ENCODE measurements at regions not wholly inside any gene's neighbourhood (a gene's known extent, or its start where the extent isn't known, plus 50 kb on each side); places are given as distances from the start of the nearest gene placed in this dataset.

DNA sequence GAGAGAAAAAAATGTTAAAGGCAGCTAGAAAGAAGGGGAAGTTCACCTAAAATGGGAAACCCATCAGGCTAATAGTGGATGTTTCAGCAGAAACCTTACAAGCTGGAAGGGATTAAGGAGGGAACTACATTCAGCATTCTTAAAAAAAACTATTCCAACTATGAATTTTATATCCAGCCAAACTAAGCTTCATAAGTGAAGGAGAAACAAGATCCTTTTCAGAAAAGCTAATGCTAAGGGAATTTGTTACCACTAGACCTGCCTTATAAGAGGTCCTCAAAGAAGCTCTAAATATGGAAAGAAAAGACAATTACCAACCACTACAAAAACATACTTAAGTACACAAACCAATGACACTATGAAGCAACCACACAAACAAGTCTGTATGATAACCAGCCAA is 59.2 kb upstream of the SLC35F1 start:
- Histone ChIP-seq H3K56ac (ENCODE audit: insufficient read length, low read depth, low read length) (no peak overlapping the region), H2AK5ac (ENCODE audit: insufficient read length, low read length) (no peak overlapping the region), H3K14ac (ENCODE audit: insufficient read depth, low read length) (no peak overlapping the region), H2BK12ac (ENCODE audit: insufficient read length, low read depth, low read length) (no peak overlapping the region), H4K91ac (ENCODE audit: insufficient read length, low read depth, low read length) (no peak overlapping the region), H2BK120ac (ENCODE audit: low read depth, low read length, poor library complexity, severe bottlenecking) (no peak overlapping the region), H4K8ac (replicated peaks; ENCODE audit: insufficient read length, low read depth, low read length) (no peak overlapping the region), H3K79me1 (ENCODE audit: insufficient read depth, low read depth, low read length, poor library complexity, severe bottlenecking) (no peaks in the 10 kb centered on the region), H3K4me1 (ENCODE audit: insufficient read depth, low read length) (no peaks in the 10 kb centered on the region), H3K9ac (ENCODE audit: extremely low read depth, insufficient read length, low read length) (no peak overlapping the region), H3K79me2 (ENCODE audit: insufficient read depth, low read length) (no peaks in the 10 kb centered on the region), H3K18ac (ENCODE audit: insufficient read length, low read depth, low read length) (no peak overlapping the region), H3K4me2 (ENCODE audit: insufficient read depth, insufficient read length, low read length) (no peak overlapping the region), H3T11ph (ENCODE audit: low read length) (no peak overlapping the region), H4K5ac (ENCODE audit: insufficient read length, low read depth, low read length) (no peak overlapping the region), H3K27ac (ENCODE audit: insufficient read length, low read depth, low read length) (no peak overlapping the region), H2BK5ac (ENCODE audit: insufficient read length, low read length) (no peak overlapping the region), H3K4ac (ENCODE audit: low read depth, low read length) (no peak overlapping the region), H3K9me3 (ENCODE audit: control insufficient read depth, low read depth, low read length) (no peaks in the 10 kb centered on the region), H2BK20ac (ENCODE audit: low read depth, low read length, poor library complexity, severe bottlenecking) (no peak overlapping the region), H2BK15ac (ENCODE audit: low read depth, low read length) (no peak overlapping the region), H4K20me1 (ENCODE audit: control insufficient read depth, insufficient read depth, insufficient read length) (no peaks in the 10 kb centered on the region), H3K23ac (ENCODE audit: insufficient read length, low read depth, low read length) (no peak overlapping the region), H3K27me3 (ENCODE audit: insufficient read depth, low read length) (no peaks in the 10 kb centered on the region), H2AFZ (ENCODE audit: low read length) (no peak overlapping the region), H3K23me2 (ENCODE audit: insufficient read length, low read depth, low read length, poor library complexity, severe bottlenecking) (no peaks in the 10 kb centered on the region)
- H3K4me3 Mint-ChIP-seq: no peak overlapping the region
- H3K27ac Mint-ChIP-seq: no peak overlapping the region
- peaks cover 20 to 25% of the 10 kb centered on the region in 2 experiments for H3K9me3 Mint-ChIP-seq
- H3K4me1 Mint-ChIP-seq: peaks cover 10 to 15% of the 10 kb centered on the region in 2 experiments
- TF ChIP-seq, protein P1, sequence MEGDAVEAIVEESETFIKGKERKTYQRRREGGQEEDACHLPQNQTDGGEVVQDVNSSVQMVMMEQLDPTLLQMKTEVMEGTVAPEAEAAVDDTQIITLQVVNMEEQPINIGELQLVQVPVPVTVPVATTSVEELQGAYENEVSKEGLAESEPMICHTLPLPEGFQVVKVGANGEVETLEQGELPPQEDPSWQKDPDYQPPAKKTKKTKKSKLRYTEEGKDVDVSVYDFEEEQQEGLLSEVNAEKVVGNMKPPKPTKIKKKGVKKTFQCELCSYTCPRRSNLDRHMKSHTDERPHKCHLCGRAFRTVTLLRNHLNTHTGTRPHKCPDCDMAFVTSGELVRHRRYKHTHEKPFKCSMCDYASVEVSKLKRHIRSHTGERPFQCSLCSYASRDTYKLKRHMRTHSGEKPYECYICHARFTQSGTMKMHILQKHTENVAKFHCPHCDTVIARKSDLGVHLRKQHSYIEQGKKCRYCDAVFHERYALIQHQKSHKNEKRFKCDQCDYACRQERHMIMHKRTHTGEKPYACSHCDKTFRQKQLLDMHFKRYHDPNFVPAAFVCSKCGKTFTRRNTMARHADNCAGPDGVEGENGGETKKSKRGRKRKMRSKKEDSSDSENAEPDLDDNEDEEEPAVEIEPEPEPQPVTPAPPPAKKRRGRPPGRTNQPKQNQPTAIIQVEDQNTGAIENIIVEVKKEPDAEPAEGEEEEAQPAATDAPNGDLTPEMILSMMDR (conservative IDR thresholded peaks at IDR 0.05): no peak
- H3K36me3 Mint-ChIP-seq (ENCODE audit: insufficient read depth in 1 of 3, low read depth in 3 of 3): peaks cover 0 to 20% (median 4%) of the 10 kb centered on the region in 3 experiments; a peak in 4 of 7 replicates
- no peak for DNase-seq
- H3K27me3 Mint-ChIP-seq (ENCODE audit: low read depth): peaks cover 3% of the 10 kb centered on the region; the same call in 1 of the 2 replicates

Measured in H9 (cell line).